ENCODE measurements at regions not wholly inside any gene's neighbourhood (a gene's known extent, or its start where the extent isn't known, plus 50 kb on each side); places are given as distances from the start of the nearest gene placed in this dataset.
"Not testable (repeated sequence)": the region's sequence is repeated elsewhere in the genome, so short reads cannot be mapped to it uniquely, and the experiment has no call there.

- ATAC-seq (ENCODE audit: low read depth) = no peak
- DNase-seq (ENCODE audit: low spot score) = no peak
- H3K36me3 ChIP-seq (ENCODE audit: low read depth) = no peaks in the 10 kb centered on the region
Measured at GRCh38 chr7:156379324-156380070, 261.1 kb upstream of the RNF32 start.

GRCh38 chr7:156378806-156379205 lies 261.8 kb upstream of the RNF32 start:
- no peak for TF ChIP-seq CTCF (IDR thresholded peaks at IDR 0.05; ENCODE audit: poor library complexity, severe bottlenecking)
- no peaks in the 10 kb centered on the region for H3K9me3 ChIP-seq (ENCODE audit: severe bottlenecking)
- no peak overlapping the region for H3K4me3 ChIP-seq (ENCODE audit: severe bottlenecking)
- peaks cover 9% of the 10 kb centered on the region for H3K27me3 ChIP-seq (ENCODE audit: insufficient read depth, poor library complexity, severe bottlenecking)
- no peak overlapping the region for H3K27ac ChIP-seq (ENCODE audit: poor library complexity, severe bottlenecking)
- ATAC-seq (ENCODE audit: low read depth) (no peak), DNase-seq (ENCODE audit: low spot score) (no peak)
- no peaks in the 10 kb centered on the region for H3K36me3 ChIP-seq (ENCODE audit: low read depth)
- no peaks in the 10 kb centered on the region for H3K4me1 ChIP-seq (ENCODE audit: insufficient read depth, poor library complexity, severe bottlenecking)

More at GRCh38 chr7:156379324-156380070, 261.1 kb upstream of the RNF32 start:
- no peaks in the 10 kb centered on the region for H3K4me1 ChIP-seq (ENCODE audit: insufficient read depth, poor library complexity, severe bottlenecking)
- H3K9me3 ChIP-seq (ENCODE audit: severe bottlenecking) = no peaks in the 10 kb centered on the region
- peaks cover 9% of the 10 kb centered on the region for H3K27me3 ChIP-seq (ENCODE audit: insufficient read depth, poor library complexity, severe bottlenecking)
- H3K27ac ChIP-seq (ENCODE audit: poor library complexity, severe bottlenecking) = no peak overlapping the region
- TF ChIP-seq CTCF (IDR thresholded peaks at IDR 0.05; ENCODE audit: poor library complexity, severe bottlenecking) = no peak
- H3K4me3 ChIP-seq (ENCODE audit: severe bottlenecking) = no peak overlapping the region

- H3K4me3 ChIP-seq (ENCODE audit: severe bottlenecking) = no peak overlapping the region
- peaks cover 9% of the 10 kb centered on the region for H3K27me3 ChIP-seq (ENCODE audit: insufficient read depth, poor library complexity, severe bottlenecking)
- H3K9me3 ChIP-seq (ENCODE audit: severe bottlenecking) = no peaks in the 10 kb centered on the region
- H3K36me3 ChIP-seq (ENCODE audit: low read depth) = no peaks in the 10 kb centered on the region
- ATAC-seq (ENCODE audit: low read depth) (no peak), DNase-seq (ENCODE audit: low spot score) (no peak)
- H3K27ac ChIP-seq (ENCODE audit: poor library complexity, severe bottlenecking) = no peak overlapping the region
- no peaks in the 10 kb centered on the region for H3K4me1 ChIP-seq (ENCODE audit: insufficient read depth, poor library complexity, severe bottlenecking)
- no peak for TF ChIP-seq CTCF (IDR thresholded peaks at IDR 0.05; ENCODE audit: poor library complexity, severe bottlenecking)
Measured at GRCh38 chr7:156376317-156376716, 264.3 kb upstream of the RNF32 start.

GRCh38 chr7:156374335-156374734 lies 266.2 kb upstream of the RNF32 start:
- Histone ChIP-seq H3K36me3 (ENCODE audit: low read depth) (no peaks in the 10 kb centered on the region), H3K4me3 (ENCODE audit: severe bottlenecking) (no peak overlapping the region), H3K4me1 (ENCODE audit: insufficient read depth, poor library complexity, severe bottlenecking) (no peaks in the 10 kb centered on the region), H3K27ac (ENCODE audit: poor library complexity, severe bottlenecking) (no peak overlapping the region), H3K9me3 (ENCODE audit: severe bottlenecking) (no peaks in the 10 kb centered on the region), H3K27me3 (ENCODE audit: insufficient read depth, poor library complexity, severe bottlenecking) (peaks cover 3% of the 10 kb centered on the region)
- DNase-seq (ENCODE audit: low spot score) (no peak), ATAC-seq (ENCODE audit: low read depth) (no peak)
- TF ChIP-seq CTCF (IDR thresholded peaks at IDR 0.05; ENCODE audit: poor library complexity, severe bottlenecking) = no peak

- not testable (repeated sequence) for H3K4me1 ChIP-seq (ENCODE audit: insufficient read depth, poor library complexity, severe bottlenecking); H3K9me3 ChIP-seq (ENCODE audit: severe bottlenecking); DNase-seq (ENCODE audit: low spot score); ATAC-seq (ENCODE audit: low read depth); H3K36me3 ChIP-seq (ENCODE audit: low read depth); H3K27ac ChIP-seq (ENCODE audit: poor library complexity, severe bottlenecking); H3K27me3 ChIP-seq (ENCODE audit: insufficient read depth, poor library complexity, severe bottlenecking); H3K4me3 ChIP-seq (ENCODE audit: severe bottlenecking)
Measured at GRCh38 chr7:156369929-156370328, 270.6 kb upstream of the RNF32 start.

Measured in RWPE2 (cell line).